Embryonic facial prominence (tissue), 1 donor: ENCODE measurements at regions not wholly inside any gene's neighbourhood (a gene's known extent, or its start where the extent isn't known, plus 50 kb on each side); places are given as distances from the start of the nearest gene placed in this dataset.

Experiments used
- DNase-seq: peaks from one replicate; pipeline ENCODE4 v3.0.0-alpha.2; 2016; ENCODE audit errors: extremely low spot score

DNA sequence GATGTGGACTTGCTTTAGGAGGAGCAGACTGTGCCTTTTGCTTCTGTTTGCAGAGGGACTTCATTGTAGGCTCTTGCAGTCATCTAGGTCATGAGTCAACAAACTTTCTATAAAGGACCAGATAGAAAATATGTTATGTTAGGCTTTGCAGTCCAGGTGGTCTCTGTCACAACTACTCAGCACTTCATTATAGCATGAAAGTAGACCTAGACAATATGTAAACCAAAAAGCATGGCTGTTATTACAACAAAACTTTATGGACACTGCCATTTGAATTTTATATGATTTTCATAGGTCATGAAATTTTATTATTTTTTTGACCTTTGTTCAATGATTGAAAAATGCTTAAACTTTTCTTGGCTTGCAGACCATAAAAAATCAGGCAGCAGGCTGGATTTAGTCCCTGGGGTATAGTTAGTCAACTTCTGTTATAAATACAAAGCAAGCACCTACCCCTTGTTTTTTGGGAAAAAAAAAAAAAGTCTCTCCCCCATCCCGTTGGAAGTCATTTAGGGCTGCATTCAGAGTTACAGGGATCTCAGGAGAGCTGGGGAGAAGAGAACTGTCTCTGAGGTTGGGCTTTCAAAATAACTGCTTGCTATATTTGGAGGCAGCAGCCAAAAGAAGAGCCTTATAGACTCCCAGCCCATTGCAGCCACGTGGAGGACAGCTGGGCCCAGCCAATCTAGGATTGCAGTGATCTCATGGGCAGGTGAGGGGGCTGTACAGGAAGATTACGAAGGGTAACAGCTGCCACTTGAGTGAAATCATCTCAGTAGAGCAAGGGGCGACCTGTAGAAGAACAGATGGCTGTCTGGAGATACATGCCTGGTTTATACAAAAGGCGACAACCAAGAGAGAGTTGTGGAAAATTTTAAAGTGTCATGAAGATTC lies 136.6 kb upstream of the TNC start:
- DNase-seq = no peak

DNA sequence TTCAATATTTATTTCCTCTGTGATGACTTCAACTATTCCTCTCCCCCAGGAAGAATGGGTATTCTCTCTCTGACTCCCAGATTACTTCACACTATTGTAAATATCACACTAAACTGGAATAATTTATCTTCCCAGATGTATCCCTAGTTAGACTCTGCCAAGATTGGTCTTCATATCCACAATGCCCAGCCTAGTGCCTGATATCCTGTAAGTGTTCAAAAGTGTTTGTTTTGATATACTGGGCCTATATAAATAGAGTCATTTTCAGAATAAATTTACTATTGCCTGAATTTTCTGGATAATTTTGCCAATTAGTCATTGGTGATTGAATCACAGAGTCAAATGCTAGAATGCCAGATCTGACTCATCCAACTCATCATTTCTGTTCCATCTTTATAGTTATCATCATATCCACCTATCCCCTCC lies 143.7 kb upstream of the TNC start:
- DNase-seq = no peak

DNA sequence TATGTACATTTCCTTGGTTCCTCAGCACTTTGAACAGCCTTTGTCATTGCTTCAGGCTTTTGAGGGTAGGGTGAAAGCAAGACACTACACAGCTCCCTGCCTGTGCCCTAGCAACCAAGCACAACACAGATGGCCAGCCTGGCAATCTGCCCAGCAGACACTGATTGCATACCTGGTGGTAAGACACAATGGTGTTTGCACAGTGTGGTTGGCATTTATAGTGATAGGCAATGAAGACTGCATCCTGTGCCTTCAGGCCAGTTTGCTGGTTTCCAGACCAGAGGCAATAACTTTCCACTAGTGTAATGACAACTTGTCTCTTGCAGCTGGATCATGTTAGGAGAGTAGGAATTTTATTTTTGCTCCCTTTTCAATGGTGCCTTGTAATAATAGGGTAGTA lies 144.5 kb upstream of the TNC start:
- DNase-seq = peak; percentile 25

DNA sequence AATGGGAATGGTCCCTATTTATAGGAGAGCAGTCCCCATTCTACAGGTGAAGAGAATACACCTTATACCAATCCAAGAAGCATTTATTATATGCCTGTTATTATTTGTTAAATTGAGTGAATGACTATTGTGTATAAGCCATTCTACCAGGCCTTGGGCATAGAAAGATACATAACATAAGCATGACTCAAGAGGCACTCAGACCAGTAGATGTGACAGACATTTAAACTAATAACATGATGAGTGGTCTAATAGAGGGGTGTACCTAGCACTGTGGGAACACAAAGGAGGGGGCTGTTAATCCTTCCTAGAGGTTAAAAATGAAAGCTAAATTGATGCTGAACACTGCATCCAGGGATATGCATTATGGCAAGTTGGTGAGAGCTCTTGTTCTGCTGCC lies 145.0 kb upstream of the TNC start:
- no peak for DNase-seq

DNA sequence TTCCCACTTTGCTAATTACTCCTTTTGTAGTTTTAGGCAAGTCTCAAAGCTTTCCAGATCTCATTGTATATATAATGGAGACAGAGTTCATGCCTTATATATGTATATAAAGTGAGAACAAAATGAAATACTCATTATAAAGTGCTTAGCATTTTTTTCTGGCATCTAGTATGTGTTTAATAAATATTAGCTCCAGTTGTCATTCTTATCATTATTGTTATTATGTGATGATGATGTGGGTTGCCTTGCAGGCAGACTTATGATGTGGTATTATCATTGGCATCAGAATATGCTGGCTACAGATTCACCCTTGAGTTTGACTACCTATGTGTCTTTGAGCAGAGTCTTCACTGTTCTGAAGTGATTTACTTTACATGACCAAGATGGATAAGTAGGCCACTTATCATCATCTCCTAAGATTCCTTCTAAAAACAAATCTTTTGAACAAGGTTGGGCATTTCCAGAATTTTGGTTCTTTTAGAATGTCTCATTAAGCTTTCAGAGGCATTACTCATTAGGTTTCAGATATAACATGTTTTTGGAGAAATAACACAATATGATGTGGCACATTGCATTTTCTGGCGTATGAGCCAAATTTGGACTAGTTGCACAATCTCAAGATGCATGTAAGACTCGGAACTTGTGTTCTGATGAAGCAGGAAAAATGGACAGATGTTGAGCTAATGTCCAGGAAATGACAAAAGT lies 145.6 kb upstream of the TNC start:
- no peak for DNase-seq

DNA sequence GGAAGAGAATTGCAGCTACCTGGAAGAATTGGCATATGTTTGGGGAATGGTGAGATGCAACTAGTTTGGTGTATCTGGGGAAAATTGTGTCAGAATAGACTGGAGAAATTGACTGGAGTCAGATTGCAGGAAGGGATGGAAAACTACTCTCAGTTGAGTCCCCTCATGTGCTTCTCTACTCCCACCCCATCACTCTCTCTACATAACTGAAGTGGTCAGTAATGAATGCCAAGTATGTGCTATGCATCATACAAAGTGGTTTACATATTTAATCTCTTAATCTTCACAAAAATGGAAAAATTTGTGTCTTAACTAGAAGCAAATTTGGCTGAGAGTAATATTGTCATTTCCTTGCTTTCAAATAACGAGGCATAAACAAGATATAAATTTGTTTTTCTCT lies 146.4 kb upstream of the TNC start:
- no peak for DNase-seq

DNA sequence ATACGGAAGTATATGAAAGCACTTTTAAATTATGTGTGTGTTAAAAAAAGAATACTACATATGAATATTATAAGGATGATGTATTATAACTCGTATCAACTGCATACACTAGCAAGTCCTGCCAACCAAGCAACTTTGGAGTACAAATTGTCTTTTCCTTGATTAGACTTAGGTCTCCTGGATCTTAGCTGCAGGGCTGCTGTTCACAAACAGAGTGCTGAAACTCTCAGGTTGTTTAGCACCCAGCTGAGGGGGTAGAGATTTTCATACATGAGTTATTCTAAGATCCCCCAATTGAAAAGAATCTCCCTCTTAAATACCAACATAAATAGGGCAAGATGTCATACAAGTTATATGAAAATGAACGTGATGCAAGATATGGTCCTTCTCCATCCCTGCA lies 149.8 kb upstream of the TNC start:
- DNase-seq = no peak

DNA sequence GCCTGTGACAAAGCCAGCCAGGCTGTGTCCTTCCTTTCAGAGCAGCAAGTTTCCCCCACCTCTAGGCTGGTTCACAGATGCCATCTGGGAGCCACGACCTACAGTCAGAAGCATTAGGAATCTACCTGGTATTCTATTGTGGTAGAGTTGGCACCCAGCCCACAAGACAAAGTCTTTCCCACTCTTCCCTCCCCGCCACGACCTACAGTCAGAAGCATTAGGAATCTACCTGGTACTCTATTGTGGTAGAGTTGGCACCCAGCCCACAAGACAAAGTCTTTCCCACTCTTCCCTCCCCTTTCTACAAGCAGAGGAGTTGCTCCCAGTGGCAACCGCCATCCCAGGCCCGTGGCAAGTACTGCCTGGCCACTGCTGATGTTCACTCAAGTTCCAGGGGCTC lies 157.8 kb upstream of the TNC start:
- no peak for DNase-seq

DNA sequence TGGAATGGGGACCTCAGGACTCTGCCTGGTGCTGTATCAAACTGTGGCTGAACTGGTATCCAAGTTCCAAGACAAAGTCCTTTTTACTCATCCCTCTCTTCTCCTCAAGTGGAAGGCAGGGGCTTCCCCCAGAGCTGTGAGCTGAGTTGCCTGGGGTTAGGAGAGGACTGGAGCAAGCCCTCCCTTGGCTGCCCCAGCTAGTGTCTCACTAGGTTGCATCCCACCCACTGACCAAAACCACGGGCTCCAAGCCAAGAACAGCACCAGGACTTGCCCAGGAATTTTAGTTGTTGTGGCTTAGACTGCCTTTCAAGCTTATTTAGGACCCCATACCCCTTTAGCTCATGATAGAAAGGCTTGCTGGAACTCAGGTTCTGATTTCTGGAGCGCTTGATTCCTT lies 158.7 kb upstream of the TNC start:
- DNase-seq = no peak

DNA sequence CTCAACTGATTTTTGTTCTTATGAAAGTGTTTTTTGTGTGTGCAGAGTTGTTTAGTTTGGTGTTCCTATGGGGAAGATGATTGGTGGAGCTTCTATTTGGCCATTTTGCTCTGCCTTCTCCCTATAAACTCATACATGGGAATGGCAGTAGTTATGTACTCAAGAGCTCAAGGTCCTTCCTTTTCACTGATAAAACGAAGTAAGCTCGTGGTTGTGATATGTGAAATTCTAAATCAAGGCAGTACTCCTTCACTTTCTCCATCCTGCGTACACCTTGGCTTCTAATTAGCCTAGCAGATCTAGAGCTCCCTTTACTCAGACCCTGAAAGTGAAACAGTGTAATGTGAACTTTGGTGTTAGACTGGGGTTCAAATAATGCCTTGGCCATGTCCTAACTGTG lies 159.3 kb upstream of the TNC start:
- DNase-seq = no peak

DNA sequence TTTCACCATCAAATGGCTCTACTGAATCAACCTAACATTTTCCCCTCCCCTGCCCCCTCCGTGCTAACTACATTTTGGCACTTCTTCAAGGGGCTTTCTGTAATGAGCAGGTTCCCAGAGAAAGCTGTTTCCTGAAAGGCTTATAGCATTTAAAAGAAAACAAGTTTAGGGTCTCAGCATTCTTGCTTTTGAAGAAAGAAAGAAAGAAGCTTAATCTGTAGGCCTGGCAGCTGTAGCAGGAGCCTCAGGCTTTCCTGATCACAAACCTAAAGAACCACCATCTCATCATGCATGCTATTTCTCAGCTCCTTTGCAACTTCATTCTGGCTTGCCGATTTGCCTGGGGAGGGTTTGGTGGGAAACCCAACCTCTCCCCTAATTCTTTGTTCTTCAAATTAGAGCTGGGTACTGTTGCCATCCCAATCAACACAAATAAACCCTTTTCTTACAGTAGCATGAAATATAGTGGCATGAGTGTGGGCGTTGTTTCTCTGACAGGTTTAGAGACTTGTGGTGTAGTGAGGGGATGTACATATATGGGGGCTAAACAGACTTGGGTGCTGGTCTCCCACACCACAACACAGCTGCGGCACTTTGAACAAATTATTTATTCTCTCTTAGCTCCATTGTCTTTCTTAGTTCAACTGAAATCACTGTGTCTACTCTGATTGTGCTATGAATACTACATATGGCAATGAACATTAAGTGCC lies 160.5 kb upstream of the TNC start:
- DNase-seq = no peak

DNA sequence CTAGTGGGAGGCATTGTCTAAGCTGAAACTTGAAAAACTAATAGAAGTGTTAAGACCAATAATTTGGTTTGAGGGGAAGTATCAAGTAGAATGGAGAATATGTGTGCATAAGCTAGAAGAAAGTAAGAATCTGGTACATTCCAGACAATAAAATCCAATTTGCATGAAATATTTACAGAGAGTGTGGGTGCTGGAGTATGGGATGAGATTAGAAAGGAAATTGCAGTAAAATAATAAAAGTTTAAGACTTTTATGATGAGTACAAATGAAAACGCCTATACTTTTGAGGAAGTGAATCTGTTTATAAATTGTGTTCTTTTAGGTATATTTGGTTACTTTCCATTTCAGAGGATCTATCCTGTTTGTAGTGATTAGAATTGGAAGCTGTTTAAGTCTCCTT lies 165.4 kb upstream of the TNC start:
- no peak for DNase-seq

DNA sequence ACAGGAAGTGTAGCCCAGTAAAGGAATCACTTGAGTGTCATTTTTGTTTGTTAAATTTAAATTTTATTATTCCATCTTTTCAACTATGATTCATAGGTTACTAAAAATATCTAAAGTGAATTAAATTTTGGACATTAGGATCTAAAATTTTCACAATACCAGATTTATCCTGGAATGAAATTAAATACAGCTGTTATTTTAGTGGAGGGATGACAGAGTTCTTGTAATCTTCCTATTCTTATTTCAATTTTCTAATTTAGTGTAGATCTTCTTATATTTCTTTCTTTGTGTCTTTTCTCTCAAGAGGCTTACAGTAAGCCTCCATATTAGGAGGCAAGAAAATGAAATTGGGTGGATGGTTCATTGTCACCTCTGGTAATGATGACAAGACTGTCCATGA lies 167.9 kb upstream of the TNC start:
- no peak for DNase-seq

DNA sequence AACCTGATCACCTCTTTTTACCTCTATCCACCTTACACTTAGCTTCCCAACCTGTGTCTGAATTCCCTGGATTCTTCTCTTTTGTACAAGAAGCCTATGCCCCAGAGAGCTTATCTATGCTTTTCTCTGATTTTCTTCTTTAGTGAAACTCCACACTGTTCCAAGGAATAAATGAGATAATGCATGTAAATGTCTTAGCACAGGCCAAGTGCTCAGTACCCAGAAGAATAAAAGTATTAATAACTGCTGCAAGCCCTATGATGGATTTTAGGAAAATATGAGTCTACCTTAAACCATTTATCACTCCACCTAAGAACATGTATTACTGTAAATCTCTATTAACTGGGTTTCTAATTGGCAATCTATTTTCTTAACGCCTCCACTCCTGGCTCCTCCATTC lies 168.5 kb upstream of the TNC start:
- DNase-seq = no peak

DNA sequence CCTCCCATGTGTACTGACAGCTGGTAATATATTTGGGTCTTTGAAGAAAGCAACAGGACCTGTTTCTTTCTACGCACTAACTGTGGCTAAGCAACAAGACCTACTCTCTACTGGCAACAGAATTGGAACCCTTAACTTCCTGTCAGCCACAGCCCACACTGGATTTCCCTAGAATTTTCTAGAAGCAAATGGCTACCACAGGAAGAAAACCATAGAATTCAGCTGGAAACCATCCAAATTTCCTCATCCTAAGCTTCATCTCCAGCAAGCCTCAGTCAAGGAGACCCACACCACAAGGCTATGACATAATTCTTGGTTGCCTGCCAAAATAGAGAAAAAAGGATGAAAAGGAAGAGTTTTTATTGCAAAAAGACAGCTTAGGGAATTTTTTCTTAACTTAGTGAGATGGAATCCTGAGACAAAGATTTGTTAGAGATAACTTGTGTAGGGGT lies 171.8 kb upstream of the TNC start:
- DNase-seq = no peak

DNA sequence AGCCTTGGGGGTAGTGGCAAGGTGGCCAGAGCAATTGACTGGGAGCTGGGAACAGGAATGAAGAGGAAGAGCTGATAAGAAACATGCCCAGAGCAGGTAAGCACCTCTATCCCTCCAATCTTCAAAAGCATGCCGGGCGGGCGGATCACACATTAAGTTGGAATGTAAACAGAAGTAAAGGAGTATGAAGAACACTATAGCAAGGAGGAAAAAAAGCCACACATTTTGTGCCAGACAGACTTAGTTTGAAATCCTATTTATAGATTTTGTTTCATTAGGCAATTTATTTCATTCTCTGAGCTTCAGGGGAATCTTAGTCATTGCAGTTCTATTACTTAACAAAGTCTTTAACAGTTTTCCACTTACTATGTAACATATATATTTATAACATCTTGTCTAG lies 173.9 kb upstream of the TNC start:
- no peak for DNase-seq

DNA sequence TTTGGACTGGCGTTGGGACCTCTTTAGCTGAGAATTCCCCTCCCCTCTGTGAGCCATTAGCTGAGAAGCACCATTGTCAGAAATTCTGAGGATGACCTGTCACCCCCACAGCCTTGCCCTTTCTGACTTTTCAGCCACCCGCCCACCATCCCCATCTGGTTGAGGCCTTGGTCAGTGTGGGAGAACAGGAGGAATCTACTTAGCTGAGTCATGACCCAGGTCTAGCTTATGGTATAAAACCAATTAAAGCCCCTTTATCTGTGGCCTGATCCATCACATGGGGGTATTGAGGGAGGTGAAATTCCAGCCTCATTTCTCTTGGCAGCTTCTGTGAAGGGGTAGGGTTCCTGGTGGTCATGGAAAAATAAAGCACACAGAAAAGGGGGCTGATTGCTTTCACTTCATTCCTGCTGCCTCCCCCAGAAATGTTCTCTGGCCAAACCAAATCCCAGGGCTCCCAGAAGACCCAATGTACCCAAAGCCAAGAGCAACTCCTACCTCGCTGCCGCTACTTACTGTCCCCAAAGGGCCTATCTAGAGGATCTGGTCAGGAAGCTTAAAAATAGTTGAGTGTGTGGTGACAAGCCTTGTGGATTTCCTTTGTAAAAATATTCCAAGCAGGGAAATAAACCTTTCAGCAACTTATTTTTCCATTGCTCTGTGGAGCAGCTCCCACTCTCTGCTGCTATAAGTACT lies 174.8 kb upstream of the TNC start:
- no peak for DNase-seq

DNA sequence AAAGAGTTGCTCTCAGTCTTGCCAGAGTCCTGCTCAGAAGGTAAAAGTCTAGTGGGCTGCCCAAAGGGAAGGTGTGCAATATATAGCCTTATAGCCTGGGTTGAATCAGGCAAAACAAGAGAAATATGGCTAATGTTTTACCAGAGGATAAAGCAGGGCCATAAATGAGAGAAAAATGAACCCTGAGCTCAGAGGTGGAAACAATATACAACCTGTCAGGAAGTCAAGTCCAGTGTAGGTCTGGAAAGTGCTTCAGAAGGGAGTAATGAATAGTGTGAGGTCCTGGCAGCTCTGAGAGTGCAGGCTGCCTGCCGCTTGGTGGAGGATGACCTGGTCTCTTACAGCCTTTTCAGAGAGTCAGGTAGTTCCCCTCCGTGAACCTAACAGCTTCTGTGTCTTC lies 177.8 kb upstream of the TNC start:
- no peak for DNase-seq

DNA sequence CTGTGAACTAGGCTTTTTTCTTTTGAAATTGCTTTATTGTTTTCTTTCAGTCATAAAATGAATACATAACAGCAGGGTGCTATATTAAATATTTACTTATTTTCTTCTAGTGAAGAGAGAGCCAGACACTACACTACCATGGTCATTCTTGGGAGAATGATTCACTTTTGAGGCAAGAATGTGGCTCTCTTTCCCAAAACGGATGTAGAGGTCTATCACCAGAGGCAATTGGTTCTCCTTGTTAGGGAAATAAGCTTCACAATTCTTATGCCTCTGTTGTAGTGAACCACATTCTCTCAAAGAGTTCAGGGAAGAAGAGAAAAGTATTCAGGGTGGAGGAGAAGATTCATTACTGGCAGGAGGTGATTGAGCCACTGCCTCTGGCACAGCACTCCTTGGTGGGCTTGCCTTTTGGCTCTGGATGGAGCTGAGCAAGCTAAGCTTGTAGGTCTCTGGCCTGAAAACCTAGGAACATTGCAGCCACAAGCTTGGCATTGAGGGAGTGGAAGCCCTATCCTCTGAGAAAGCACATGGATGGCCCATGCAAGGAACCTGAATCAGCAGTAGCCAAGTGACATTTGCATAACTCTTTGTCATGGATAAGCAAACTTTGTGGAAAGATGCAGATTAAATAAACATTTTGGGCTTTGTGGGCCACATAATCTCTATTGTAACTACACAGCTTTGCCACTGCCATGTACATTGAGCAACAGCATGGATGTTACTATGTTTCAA lies 179.0 kb upstream of the TNC start:
- no peak for DNase-seq

DNA sequence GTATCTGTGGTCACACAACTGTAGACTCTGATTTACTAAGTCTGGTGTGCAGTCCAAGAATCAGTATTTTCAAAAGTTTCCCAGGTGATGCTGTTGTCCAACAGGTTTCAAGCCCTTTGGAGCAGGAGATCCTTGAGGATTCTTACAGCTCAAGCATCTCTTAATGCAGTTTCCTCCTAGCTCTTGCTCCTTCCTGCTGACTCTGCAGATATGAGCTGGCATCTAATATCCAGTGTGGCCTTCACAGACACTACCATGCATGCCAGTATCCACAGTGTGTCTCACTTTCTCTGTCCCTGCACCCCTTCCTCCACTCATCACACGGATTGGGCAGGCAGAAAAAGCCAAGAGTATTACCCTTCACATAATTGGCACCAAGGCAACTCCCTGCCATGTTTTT lies 182.2 kb upstream of the TNC start:
- DNase-seq = no peak

DNA sequence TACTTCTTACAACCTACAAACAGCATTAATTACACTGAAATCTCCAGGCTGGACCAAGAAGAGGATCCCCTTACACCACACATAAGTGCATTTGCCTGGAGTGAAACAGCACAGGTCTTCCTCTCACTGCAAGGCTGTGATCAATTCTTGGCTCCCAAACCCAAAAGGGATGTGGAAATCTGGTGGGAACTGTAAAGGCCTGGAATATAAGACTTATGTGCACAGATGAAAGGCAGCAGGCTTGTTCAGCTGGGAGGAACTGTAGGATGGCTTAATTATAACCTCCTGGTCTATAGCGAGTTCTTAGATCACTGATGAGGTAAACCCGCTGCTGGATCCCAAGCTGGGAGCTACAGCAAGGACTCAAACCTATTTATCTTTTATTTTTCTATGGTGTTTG lies 182.9 kb upstream of the TNC start:
- no peak for DNase-seq
